HTR-8/SVneo (cell line): ENCODE measurements at regions not wholly inside any gene's neighbourhood (a gene's known extent, or its start where the extent isn't known, plus 50 kb on each side); places are given as distances from the start of the nearest gene placed in this dataset.
A peak's percentile ranks its signal among the peaks of the same experiment; 100 is the strongest.
"Not testable (repeated sequence)": the region's sequence is repeated elsewhere in the genome, so short reads cannot be mapped to it uniquely, and the experiment has no call there.

ENCODE experiments used
- DNase-seq: peaks from one replicate; pipeline ENCODE4 v3.0.0; 2011; ENCODE audit warnings: low spot score, mixed read lengths; ENCODE audit not compliant: insufficient read length
- FAIRE-seq: peaks from 2 replicates; lab custom pipeline; 2011; peaks lifted over from hg19 to GRCh38; lab: Jason Lieb, UNC

DNA sequence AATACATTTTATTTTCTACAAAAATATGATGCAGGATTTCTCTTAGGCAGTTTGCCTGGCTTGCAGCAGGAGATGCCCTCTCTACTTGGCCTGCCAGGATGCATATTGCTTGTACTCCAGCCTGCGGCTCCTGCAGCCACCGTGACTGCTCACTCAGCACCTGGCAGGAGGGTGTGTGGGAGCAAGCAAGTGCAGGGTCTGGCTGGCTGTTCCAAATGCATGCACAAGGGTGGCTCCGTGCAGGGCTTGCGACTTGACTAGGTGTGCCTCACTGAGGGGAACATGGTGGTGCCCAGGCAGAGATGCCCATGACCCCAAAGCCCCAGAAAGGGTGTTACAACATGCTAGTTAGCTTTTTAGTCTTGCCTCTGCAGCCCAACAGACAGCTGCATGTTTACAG is 1240.2 kb upstream of the ALCAM start:
- DNase-seq (no peak), FAIRE-seq (no peak)

GRCh38 chr3:104126864-104127553 is 1239.7 kb upstream of the ALCAM start:
- FAIRE-seq (no peak), DNase-seq (no peak)

DNA sequence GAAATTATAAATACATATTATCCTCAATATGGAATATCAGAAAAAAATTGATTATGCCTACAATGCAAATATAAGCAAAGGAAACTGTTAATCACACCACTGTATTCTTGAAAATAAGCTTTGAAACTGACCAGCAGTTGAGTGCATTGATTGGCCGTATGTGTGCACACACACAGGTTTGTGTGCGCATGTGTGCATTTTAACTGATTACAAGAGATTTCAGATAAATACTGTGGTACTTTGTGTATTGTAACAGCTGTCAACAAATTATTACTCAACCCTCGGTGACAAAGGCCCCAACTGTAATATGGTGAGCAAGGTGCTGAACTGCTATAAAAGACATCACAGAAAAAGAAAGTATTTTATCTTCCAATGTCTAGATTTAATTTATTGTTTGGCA is 1238.9 kb upstream of the ALCAM start:
- FAIRE-seq (no peak), DNase-seq (no peak)

GRCh38 chr3:104132566-104133403 is 1233.9 kb upstream of the ALCAM start:
- DNase-seq, result peak; percentile 20
- FAIRE-seq, result no peak

DNA sequence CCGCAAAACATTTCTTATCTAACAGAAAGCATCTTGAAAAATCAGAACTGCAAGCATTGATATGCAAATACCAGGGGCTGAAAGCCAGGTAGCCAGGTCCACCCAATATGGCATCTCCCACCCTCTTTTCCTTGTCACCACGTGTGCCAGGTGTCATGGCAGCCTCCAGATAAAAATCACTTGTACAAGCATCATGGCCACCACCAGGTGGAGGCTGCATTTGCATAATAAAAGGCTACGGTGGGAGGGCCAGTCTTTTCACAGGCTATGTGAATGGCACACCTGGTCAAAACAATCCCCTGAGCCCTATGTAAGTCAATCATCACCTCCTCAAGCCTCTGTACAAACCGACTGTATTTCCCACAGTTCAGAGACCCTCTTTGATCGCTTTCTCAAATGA is 1233.1 kb upstream of the ALCAM start:
- no peak for FAIRE-seq
- no peak for DNase-seq

DNA sequence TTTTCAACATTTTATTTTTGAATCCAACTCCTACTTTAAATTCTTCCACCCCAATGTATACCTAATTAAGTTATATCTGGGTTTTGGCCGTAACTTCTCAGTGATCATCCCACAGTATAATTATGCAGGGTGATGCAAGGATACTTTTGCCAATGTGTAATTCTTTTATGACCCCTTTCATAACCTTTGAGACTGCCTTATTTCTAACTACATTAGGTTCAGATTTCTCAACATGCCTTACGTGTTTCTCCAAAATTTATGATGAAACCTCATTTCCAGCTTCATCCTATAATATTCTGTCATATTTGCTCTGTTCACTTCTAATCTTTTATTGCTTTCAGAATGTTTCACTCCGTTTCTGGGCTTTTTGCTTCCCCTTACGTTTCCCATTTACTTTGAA is 1229.6 kb upstream of the ALCAM start:
- FAIRE-seq, result no peak
- no peak for DNase-seq

GRCh38 chr3:104145164-104145563 is 1221.5 kb upstream of the ALCAM start:
- FAIRE-seq, result no peak
- DNase-seq, result no peak

DNA sequence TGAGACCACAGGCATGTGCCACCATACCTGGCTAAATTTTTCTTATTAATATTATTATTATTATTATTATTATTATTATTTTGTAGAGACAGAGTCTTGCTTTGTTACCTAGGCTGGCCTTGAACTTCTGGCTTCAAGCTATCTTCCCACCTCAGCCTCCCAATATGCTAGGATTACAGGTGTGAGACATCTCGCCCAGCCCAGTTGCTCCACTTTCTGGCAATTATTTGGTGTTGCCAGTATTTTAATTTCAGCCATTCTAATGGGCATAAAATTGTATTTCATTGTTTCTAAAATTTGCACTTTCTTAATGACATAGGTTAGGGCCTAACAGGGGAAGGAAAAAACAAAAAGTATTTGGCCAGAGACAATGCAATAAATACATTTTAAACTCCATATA is 1217.6 kb upstream of the ALCAM start:
- FAIRE-seq, result no peak
- DNase-seq, result no peak

DNA sequence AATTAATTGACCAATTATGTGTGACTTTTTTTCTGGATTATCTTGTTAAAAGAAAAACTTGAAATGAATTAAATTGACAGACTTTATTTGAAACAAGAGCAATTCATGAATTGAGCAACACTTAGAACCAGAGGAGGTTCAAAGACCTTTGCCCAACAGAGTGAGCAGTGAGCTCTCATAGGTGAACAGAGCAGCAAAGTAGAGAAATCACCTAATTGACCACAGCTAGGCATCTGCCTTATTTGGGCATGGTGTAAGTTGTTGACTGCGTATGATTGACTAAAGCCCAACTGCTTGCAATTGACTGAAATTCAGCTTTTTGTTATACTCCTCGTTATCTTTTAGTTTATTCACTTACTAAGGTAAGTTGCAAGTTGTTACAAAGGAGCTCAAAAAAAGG is 1216.0 kb upstream of the ALCAM start:
- DNase-seq (no peak), FAIRE-seq (no peak)

DNA sequence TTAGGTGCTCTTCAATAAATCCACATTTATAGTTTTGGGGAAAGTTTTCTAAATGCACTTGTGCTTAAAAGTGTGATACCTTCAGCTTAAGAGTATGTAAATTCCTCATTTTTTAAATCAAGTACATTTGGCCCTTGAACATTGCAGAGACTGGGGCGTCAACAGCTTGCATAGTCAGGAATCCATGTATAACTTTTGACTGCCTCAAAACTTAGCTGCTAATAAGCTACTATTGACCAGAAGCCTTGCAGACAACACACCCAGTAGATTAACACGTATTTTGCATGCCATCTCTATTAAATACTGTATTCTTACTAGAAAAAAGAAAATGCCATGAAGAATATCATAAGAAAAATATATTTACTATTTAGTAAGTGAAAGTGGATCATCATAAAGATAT is 1211.8 kb upstream of the ALCAM start:
- no peak for FAIRE-seq
- no peak for DNase-seq

GRCh38 chr3:104165866-104166265 is 1200.8 kb upstream of the ALCAM start:
- DNase-seq (no peak), FAIRE-seq (no peak)

- FAIRE-seq, result no peak
These were observed 1198.3 kb upstream of the ALCAM start for GRCh38 chr3:104168386-104168785.

GRCh38 chr3:104175696-104176095 is 1191.0 kb upstream of the ALCAM start:
- FAIRE-seq (no peak), DNase-seq (no peak)

More at GRCh38 chr3:104168386-104168785, 1198.3 kb upstream of the ALCAM start:
- no peak for DNase-seq

GRCh38 chr3:104176706-104177105 is 1190.0 kb upstream of the ALCAM start:
- no peak for DNase-seq
- no peak for FAIRE-seq

GRCh38 chr3:104178680-104179079 is 1188.0 kb upstream of the ALCAM start:
- DNase-seq (no peak), FAIRE-seq (no peak)

DNA sequence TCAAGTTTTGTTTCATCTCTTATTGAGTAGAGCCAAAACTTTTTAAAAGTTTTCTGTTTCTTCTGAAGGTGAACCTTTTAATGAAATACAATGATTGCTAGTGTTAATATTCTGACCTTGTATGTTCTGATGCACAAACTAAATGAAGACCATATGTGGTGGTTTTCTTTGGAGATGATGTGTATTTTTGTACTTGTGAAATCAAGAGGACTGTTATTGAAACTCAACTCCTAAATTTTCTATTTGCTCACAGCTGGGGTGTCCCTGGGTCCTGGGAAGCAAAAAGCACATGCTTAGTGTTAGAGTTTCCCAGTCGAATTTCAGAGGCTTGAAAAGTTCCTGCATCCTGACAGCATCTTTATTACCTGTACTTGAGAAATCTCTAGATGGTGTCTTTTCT is 1185.8 kb upstream of the ALCAM start:
- FAIRE-seq (no peak), DNase-seq (no peak)

DNA sequence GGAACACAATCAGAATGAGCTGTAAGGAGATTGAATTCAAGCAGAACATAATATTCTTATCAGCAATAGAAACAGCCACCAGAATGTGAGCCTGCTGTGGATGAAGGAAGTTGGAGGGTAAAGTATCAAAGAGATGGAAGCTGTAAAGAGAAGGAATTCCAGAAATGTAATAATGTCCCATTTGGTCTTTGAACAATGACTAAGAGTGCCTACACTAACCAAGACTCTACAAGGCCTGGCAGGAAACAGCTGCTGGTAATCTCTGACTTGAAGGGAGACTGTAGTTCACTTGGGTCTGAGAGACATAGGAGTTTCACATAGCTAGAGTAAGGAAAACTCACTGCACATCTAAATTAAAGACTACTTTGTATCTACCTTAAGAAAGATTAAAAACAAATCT is 1176.0 kb upstream of the ALCAM start:
- FAIRE-seq, result no peak
- DNase-seq, result peak; percentile 4

- peak; percentile 20 for DNase-seq
- FAIRE-seq, result no peak
These were observed 1168.6 kb upstream of the ALCAM start for GRCh38 chr3:104198131-104198530.

DNA sequence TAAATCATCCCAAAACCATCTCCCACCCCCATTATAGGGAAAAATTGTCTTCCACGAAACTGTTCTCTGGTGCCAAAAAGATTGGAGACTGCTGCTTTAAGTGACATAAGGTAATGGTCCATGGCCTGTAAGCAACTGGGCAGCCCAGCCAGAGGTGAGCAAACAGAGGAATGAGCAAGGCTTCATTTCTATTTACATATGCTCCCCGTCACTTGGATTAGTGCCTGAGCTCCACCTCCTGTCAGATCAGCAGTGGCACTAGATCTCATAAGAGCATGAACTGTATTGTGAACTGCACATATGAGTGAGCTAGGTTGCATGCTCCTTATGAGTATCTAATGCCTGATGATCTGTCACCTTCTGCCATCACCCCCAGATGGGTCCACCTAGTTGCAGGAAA is 1159.8 kb upstream of the ALCAM start:
- DNase-seq (no peak), FAIRE-seq (no peak)

DNA sequence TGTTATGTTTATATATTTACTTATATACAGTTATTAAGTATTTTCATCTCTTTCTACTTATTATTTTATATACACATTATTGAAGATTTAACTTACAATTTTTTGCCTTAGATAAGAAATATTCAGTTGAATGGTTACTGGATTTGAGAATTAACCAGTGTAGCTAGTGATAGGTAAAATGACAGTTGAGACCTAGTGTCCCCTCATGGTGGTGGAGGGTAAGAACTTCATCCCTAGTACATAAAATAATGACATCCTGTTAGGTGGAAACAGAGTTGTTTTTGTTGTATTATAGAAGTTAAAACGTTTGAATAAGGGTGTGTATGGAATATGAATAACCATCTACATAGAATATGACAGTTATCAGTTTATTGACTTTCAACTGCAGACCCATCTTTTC is 1152.4 kb upstream of the ALCAM start:
- FAIRE-seq (no peak), DNase-seq (no peak)

DNA sequence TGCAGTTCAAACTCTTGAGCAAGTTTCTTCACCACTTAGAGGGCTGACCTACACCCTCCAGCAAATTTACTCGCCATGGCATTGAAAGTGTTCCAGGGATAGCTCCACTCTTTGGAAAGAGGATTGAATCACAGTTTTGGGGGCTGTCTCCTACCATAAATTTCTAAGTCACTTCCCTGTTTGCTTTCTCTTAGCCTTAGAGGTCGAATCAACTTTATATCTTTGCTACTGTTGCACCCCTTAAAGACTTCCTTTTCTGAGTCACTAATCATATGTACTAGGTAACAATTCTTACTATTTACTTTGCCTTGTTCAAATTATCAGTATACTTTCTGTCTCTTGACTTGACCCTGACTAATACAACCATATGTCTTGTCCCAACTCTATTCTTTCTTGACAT is 1151.8 kb upstream of the ALCAM start:
- no peak for FAIRE-seq

DNA sequence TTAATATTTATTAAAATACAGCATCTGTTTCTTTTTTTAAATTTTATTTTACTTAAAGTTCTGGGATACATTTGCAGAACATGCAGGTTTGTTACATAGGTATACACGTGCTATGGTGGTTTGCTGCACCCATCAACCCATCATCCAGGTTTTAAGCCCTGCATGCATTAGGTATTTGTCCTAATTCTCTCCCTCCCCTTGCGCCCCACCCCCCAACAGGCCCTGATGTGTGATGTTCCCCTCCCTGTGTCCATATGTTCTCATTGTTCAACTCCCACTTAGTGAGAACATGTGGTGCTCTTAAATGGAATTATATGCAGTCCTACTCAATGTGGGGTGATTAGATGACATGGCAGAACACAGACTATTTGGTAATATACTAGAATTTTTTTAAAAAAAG is 1147.7 kb upstream of the ALCAM start:
- not testable (repeated sequence) for FAIRE-seq

More for the DNA sequence above, 1151.8 kb upstream of the ALCAM start:
- no peak for DNase-seq

More for the DNA sequence above, 1147.7 kb upstream of the ALCAM start:
- DNase-seq, result not testable (repeated sequence)
